Tongue (tissue), 1 donor: ENCODE measurements at regions not wholly inside any gene's neighbourhood (a gene's known extent, or its start where the extent isn't known, plus 50 kb on each side); places are given as distances from the start of the nearest gene placed in this dataset.

Experiments used
- DNase-seq: peaks from one replicate; pipeline ENCODE4 v3.0.0-alpha.2; 2015

DNA sequence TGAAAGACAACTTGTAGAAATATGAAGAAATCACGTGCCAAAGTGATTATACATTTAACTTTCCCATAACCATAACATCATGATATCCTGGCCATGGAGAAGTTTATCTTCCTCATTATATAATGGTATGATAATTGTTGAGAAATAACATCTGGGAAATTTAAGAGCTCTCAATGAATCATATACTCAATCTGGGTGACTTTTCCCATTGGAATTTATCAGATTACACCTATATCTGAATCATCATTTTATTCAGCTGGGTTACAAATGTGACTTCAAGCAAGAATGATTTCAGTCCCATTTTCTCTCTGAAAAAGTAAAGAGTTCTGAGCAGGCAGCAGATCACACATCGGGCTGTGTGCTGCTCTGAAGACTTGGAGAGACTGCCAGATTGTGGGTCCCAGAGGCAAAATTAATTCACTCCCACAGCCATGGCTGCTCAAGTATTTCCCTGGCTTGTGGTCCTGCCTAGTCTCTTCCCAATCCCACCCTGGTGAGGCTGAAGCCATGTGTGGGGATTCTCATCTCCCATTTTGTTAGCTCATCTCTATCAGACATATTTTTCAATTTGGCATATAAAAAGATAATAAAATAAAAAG is 278.0 kb downstream of the MRPL39 start:
- peak; percentile 34 for DNase-seq

DNA sequence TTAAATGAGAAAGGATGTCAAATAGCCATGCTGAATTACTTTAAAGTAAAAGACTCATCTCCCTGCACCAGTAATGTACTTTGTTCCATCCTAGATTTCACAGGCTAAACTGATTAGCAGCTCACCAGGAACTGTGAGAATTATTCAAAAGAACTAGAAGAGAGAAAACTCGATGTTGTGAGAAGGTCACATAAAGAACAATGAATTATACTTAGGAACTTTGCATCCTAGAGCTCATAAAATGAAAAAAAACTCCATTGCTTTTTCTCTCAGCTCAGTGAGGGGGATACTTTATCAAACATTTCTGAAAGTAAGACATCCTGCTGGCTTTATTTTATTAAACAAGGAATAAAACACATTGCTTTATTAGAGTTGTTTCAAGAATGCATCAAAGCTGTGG is 278.5 kb downstream of the MRPL39 start:
- no peak for DNase-seq

DNA sequence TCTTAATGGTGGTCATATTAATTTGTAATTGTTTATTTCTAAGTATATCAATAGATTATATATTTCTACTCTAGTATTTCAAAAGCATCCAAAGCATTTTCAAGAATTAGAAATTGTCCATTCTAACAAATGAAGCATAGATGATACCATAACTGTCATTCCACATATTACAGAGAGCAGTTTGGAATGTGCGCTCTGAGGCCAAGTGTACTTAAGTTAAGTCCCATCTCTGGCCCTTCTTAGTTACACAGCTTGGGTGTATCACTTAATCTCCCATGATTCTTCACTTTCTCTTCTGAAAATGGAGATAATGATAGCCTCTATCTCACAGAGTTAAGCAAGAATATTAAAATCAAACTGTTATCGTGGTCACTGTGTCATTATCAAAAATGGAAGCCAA is 281.1 kb downstream of the MRPL39 start:
- no peak for DNase-seq

DNA sequence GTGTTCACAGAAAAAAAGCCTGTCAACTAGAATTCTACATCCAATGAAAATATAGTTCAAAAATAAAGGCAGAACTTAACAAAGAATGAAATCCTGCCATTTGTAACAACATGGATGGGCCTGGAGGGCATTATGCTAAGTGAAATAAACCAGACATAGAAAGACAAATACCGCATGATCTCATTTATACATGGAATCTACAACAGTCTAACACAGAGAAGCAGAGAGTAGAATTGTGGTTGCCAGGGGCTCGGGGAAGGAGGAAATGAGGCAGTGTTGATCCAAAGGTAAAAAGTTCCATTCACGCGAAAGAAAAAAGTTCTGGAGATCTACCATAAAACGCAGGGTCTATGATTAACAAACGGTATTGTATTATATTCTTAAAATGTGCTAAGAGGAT is 282.6 kb downstream of the MRPL39 start:
- DNase-seq: peak; percentile 50

DNA sequence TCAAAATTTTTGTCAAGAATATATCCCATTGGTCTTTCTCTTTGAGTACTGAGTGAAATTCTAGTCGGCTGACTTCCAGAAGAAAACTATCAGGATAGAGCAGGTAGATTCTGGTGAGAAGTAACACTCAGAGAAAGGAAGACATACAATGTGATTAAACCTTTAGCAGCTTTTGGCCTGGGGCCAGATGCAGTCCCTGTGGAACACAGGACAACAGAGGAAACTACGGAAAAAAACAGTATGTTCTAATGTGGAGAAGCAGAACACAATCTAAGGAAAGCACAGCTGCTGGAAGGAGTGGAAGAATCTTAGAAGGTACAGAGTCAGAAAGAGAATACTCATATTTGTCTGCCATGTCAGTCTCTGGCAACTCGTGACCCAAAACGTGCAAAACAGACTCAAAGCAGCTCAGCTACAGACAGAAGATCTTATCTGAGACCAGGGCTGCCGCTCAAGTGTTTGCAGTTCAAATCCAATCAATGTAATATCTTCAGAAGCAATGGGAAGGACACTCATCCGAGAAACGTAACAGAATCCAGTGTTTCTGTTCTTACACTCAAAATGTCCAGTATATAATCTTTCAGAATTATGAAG is 283.8 kb downstream of the MRPL39 start:
- DNase-seq: no peak

DNA sequence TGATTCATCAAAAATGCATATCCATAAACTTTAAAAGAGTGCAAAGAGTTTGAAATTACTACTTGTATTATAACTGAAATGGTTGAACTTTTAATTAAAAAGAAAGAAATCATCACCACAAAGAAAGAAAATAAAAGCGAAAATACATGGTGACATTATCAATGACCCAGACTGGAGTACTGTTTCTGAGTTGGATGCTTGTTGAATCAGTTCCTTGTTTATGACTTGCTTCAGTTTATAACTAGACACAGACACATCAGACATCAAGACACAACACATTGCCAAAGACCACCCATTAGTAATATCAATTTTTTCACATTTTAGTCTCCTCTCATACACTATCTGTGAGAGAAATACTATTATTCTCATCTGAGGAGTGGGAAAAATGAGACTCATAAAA is 293.0 kb downstream of the MRPL39 start:
- no peak for DNase-seq

DNA sequence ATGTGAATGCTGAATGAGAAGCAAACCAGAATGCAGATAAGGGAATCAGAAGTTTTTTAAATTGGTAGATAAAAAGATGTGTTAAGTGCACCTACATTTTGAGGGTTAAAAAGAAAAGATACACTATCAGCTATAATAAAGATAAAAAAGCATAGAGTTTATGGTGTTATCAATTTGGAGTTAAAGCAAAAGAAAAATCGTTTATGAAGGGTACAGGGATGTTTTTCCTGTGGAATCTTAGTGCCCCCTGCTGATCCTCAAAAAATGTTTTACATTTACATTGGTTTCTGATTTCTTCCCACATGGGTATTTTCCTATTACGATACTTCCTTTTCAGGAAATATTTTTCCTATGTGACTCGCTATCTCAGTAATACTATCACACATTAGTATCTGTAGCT is 293.5 kb downstream of the MRPL39 start:
- DNase-seq: peak; percentile 48

DNA sequence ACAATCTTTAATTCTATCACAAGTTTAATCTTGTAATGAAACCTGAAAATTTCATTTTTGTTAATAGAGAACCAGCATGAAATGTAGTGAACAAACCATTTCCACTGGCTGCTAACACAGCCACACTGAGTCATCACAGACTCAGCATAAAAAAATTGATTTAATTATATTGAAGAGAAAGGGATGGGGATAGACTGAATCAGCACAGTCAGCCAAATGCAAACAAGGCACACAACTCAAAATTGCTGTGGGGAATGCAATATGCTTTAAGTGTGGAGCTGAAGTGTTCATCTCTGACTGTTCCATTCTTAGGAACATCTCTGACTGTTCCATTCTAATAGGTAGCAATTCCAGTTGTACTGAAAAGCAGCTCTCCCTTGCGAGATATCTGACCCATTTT is 299.8 kb downstream of the MRPL39 start:
- DNase-seq: no peak

DNA sequence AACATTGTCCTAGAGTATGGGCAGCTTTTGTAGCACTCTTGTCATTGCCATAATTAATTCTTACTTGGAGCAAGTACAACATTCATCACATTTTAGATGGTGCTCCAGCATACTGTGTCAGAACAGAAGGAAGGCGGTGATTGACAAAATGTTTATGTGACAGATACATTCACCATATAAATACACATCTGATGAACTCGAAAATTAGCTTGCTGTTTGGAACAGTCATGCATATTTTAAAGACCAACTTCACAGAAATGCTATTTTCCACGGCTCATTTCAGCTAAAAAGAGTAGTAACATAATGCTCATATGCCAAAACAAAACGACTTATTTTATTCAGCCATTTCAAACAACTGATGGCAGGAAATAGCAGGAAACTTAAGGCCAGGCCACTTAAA is 302.7 kb downstream of the MRPL39 start:
- DNase-seq: peak; percentile 64

DNA sequence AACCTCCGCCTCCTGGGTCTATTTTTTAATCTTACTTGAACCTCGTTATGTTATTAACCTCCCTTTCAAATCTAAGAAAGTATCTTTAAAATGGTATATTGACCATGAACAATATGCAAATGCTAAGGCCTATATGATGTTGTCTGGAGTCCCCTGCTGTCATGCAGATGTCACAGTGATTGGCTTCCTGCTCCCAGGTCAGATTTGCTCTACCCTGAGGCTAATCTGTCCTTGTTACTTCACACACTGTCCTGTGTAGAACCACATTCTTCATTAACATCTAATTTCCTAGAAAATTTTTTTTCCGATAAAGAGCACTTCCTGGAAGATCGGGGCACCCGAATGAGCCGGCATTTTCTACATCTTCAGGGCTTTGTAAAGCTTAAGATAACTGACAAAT is 306.6 kb downstream of the MRPL39 start:
- no peak for DNase-seq

DNA sequence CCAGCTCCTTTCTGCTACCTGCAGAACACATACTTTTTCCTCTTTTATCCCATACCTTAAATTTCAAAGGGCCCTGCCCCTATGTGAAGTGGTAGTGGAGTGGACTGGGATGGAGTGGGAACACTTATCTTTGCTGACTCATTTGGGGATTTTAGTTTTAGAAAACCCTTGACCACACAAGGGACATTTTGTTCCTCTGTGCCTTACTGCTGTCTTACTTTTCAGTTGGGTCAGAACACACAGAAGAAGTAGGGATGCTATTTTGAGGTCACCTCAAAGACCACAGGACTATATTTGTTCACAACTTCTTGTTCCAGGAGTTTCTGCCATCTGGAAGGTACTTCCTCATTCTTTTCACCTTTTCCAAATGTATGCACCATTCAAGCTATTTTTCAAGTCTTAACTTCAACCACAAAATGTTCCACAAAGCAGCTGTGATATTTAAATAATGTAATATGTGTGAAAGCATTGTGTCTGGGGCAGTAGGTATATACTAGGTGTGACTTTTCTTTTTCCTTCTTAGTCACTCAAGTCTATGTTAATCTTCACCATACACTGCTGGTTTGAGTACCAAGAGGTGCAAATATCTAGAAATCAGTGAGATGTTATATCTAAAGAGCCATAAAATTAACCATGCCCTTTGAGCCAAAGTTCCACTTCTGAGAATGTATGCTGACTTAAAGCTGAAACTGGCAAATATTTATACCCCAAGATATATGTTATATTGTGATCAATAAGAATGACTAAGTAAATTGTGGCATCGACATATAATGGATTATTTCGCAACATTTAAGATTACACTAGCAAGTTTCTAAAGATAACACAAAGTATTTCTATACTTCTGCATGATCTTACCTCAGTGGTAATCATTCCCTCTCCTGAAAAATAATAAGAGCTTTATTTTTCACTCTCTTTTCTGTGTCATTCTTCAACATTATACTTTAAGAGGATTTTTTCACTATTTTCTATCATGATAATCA is 308.5 kb downstream of the MRPL39 start:
- DNase-seq: no peak

DNA sequence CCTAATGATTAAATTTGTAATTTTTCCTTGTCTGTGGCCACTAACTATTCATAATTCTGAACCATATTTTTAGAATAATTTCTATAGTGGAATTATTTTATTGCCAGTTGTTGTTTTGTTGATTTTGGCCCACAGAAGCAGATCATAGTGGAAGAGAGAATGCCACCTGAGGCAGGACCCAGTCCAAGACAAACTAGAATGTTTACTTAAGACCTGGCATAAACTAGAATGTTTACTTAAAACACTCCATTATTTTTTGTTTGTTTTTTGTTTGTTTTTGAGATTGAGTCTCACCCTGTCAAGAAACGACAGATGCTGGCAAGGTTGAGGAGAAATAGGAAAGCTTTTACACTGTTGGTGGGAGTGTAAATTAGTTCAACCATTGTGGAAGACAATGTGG is 310.2 kb downstream of the MRPL39 start:
- DNase-seq: no peak

DNA sequence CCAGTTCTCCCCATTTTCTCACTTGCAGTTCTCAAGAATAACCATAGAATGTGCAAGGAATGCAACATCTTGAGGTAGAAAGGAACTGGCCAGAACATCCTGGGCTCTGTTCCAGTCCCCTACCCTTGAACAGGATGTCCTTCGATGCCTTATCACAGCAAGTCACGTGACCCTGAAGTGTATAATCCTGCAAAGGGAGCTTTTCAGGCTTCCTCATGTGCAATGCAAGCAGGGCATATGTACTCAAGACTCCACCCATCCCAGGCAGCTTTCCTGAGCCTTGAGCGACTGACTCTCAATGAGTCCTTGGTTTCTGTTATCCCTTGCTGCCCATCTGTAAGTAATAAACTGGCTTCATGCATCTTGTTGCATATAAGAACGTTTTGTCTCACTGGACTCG is 311.0 kb downstream of the MRPL39 start:
- DNase-seq: no peak

DNA sequence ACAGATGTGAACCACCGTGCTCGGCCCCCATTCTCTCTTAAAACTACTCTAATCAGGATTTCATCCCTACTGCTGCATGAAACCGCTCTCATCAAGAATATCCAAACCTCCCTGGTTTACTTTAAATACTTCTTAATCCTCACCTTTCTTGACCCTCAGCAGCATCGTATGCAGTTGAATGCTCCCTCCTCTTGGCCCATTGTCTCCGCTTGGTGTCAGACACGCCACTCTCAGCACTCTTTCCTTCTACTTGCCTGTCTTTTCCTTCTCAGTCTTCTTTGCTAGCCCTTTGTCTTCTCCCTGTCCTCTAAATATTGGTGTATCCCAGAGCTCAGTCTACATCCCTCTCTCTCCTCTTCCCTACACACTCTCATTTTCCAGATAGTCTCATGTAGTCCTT is 314.9 kb downstream of the MRPL39 start:
- DNase-seq: no peak

DNA sequence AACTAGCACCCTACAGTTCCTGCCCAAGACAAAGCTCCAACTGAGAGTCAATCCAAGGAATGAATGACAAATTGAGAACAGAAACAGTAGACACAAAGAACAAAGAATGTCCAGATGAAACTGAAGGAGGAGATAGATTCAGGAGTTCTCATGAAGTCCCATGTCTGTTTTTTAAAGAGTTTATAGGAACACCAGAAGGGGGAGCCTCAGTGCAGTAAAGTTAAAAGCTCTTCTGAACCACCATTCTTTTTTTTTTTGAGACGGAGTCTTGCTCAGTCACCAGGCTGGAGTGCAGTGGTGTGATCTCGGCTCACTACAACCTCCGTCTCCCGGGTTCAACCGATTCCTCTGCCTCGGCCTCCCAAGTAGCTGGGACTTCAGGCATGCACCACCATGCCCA is 323.6 kb downstream of the MRPL39 start:
- peak; percentile 17 for DNase-seq

DNA sequence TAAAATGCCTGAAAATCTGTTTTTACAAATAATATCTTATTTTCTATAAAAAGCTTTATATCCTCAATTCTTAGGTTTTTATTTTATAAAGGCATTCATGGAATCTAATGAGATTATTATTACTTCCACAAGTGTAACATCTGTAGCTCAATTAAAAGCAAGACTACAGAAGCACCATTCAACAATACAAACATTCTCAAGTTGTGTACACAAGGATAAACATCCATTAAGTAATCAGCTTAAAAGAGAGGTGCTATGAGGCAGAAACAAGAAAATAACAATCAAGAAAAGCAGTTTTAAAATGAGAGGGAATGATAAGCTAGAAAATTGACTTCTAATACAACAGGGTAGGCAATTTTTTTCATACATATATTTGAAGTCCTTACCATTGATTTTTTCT is 326.1 kb downstream of the MRPL39 start:
- DNase-seq: no peak

DNA sequence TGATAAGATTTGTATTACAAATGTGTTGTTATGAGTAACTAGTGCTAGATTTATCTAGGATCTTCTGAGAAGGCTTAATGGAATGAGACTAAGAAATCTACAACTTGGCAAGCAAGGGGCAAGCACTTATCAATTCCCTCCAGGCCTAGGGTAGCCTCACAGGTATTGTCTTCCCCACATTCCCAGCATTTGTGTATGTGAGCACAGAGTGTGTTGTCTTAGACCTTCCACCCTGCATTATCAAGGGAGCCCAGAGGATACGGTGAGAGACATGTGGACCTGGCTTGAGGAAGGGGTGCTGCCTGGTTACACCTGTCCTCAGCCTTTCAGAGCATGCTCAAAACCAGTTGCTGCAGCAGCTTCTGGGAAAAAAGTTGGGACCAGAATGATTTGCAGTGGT is 327.2 kb downstream of the MRPL39 start:
- DNase-seq: no peak

DNA sequence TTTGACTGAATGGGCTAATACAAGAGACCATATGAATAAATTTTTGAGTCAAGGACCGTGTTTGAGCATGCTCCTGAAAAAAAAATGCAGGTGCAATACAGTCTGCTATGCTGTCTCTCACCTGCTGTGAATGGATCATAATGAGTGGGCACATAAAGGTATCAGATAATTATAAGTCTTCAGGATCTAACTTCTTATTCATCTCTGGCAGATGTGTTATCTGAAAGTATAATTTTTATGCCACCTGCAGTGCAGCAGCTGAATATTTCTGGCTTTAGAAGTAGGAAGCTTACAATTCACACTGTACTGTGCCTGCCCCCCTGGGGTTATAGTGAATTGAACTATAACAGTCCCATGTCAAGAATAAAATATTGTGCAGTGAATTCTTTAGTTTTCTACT is 333.3 kb downstream of the MRPL39 start:
- DNase-seq: no peak

DNA sequence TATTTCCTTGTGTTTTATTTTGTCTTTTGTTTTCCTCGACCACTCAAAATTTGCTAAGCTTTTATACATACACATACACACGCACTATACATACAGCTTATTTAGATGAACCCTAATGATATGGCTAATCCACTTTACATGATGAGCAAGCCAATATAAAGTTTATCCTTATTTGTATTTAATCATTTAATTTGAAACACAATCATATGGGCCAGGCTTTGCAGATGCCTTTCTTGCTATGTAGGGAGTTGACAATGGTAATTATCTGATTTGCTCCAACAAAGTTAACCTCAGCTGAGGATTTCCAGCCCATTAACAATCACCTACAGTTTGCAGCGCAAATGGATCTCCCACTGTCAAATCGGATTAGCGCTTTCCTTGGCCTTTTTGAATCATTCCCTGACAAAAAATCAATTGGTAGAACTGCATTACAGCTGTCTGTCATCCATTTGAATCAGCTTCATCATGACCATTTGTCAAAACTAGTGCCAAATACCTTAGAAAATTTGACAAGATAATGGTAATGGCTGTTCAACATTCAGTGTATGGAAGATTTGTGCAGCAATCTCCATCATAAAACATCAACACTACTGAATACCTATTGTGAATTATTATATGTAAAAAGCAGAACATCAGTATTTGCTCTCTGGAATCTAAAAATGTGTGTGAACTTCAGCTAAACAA is 352.6 kb downstream of the MRPL39 start:
- no peak for DNase-seq

DNA sequence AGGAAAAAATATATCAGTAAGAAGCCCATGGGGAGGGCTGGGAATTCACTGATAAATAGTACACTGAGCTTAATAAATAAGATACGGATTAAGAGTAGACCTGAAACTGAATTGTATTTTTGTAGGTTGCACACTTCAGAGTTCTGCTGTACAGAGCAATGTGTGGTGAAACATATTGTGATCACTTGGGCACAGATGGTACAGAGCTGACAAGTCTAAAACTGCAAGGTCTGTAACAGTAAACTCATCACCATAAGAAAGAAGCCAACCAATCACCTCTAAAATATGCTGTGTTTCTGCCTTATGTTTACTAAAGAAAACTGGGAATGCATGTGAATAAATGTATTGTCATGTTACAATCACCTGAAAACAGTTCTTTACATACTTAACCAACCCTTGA is 360.7 kb downstream of the MRPL39 start:
- no peak for DNase-seq

DNA sequence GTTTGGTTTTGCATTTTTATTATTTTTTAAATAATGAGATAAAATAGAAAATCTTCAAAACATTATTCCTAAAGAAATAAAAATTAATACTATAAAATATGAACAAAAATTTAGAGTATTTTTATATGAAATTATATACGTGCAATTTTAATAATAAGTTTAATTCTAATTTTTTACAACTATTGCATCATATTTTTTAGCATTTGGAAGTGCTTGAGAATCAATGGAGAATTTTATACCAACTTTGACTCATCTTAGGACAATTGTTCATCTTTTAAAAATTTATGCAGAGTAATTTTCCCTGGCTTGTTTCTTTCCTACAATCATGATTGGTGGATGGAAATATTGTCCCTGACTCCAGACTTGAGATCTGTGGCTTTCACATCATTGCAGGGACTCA is 362.5 kb downstream of the MRPL39 start:
- no peak for DNase-seq

DNA sequence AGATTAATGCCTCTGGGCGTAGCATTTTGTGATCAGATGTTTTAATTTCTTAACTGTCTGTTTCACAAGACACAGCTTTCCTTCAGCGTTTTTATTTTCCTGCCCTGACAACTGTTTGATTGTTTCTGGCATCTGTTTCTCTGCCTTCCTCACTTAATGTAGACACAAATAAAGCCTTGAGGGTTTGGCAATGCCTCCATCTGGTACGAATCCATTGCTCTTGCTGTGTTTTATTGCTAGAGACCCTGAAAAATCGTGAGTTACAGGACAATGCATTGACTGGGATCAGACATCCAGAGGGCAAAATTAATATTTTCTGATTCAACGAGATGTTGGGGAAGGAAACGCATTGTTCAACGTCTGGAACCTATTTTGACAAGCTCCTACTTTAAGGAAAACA is 363.5 kb downstream of the MRPL39 start:
- DNase-seq: peak; percentile 61

DNA sequence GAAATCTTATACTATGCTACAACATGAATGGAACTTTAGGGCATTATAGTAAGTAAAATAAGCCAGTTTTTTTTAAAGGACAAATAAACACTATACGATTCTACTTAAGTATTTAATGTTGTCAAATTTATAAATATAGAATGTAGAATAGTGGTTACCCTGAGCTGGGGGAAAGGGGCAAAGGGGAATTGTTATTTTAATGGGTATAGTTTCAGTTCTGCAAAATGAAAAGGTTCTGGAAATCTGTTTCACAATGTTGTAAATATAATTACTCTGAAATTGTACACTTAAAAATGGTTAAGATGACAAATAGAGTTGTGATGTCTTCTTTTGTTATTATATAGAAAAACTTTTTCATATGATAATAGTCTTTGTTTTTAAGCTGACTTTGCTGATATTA is 366.3 kb downstream of the MRPL39 start:
- no peak for DNase-seq
